ENCODE measurements at regions not wholly inside any gene's neighbourhood (a gene's known extent, or its start where the extent isn't known, plus 50 kb on each side); places are given as distances from the start of the nearest gene placed in this dataset.

- H3K4me1 ChIP-seq: no peaks in the 10 kb centered on the region
- no TSS peak for BruUV-seq (replicated peaks)
- H3K4me1 Mint-ChIP-seq (ENCODE audit: low read depth, unreplicated experiment): no peaks in the 10 kb centered on the region
- no peak overlapping the region for H3K4me3 Mint-ChIP-seq (ENCODE audit: unreplicated experiment)
- intact Hi-C loops (cut with micrococcal nuclease; ENCODE audit: unreplicated experiment): no loop called here
- H3K27me3 ChIP-seq (replicated peaks; ENCODE audit: control insufficient read depth, insufficient read depth, low read length): no peaks in the 10 kb centered on the region
- no peaks in the 10 kb centered on the region for H3K9me3 ChIP-seq
- H3K9me3 Mint-ChIP-seq (ENCODE audit: unreplicated experiment): no peaks in the 10 kb centered on the region
- no peaks in the 10 kb centered on the region for H3K36me3 ChIP-seq (ENCODE audit: control insufficient read depth, insufficient read depth, low read length)
- POLR2A ChIA-PET: no interaction called here
- no peak overlapping the region for H3K4me3 ChIP-seq (ENCODE audit: low read depth, low read length)
- no peak for DNase-seq
- H3K27ac Mint-ChIP-seq (ENCODE audit: unreplicated experiment): no peak overlapping the region
- peaks cover 21% of the 10 kb centered on the region for H3K27me3 Mint-ChIP-seq (ENCODE audit: insufficient read depth, unreplicated experiment)
- H3K36me3 Mint-ChIP-seq (ENCODE audit: insufficient read depth, unreplicated experiment): no peaks in the 10 kb centered on the region
- TF ChIP-seq CTCF (IDR thresholded peaks at IDR 0.05; ENCODE audit: insufficient read depth in 1 of 2, low read depth in 1 of 2, low read length in 1 of 2, severe bottlenecking in 1 of 2, unreplicated experiment in 1 of 2): no peak
- CTCF ChIA-PET: no interaction called here
Measured at GRCh38 chr6:12661432-12662089, 55.0 kb upstream of the PHACTR1 start.
